ENCODE measurements at regions not wholly inside any gene's neighbourhood (a gene's known extent, or its start where the extent isn't known, plus 50 kb on each side); places are given as distances from the start of the nearest gene placed in this dataset.

DNA sequence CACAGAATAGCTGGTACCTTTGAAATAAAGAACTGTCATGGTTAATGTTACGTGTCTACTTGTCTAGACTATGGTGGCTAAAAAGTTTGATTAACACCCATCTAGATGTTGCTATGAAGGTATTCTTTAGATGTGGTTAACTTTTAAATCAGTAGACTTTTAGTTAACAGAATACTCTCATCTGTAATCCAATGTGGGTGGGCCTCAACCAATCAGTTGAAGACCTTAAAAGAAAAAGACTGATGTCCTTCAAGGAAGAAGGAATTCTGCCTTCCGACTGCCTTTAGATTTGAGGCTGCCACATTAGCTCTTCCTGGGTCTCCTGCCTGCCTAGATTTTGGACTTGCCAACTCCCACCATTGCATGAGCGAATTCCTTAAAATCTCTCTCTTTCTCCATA, 113.0 kb upstream of the CACUL1 start:
- H3K9me3 ChIP-seq (ENCODE audit: control insufficient read depth in 2 of 2, insufficient read depth in 1 of 2, low read depth in 1 of 2, low read length in 1 of 2): no peaks in the 10 kb centered on the region
- 92 to 93% methylated on average over 3 of the region's 3 CpGs for WGBS, 2 donors
- H3K27ac ChIP-seq (ENCODE audit: low read depth in 2 of 2, low read length in 1 of 2): no peak overlapping the region
- no peaks in the 10 kb centered on the region for H3K27me3 ChIP-seq (ENCODE audit: control insufficient read depth in 1 of 2, insufficient read depth in 2 of 2, low read length in 2 of 2)
- no peak overlapping the region for H3K4me3 ChIP-seq (ENCODE audit: low read depth in 1 of 2, low read length in 2 of 2)
- peaks cover 0 to 6% of the 10 kb centered on the region in 2 donors for H3K4me1 ChIP-seq (ENCODE audit: control insufficient read depth in 2 of 2, insufficient read depth in 2 of 2, low read length in 1 of 2)
- H3K36me3 ChIP-seq (ENCODE audit: control insufficient read depth in 2 of 2, insufficient read depth in 2 of 2, low read length in 1 of 2): no peaks in the 10 kb centered on the region

DNA sequence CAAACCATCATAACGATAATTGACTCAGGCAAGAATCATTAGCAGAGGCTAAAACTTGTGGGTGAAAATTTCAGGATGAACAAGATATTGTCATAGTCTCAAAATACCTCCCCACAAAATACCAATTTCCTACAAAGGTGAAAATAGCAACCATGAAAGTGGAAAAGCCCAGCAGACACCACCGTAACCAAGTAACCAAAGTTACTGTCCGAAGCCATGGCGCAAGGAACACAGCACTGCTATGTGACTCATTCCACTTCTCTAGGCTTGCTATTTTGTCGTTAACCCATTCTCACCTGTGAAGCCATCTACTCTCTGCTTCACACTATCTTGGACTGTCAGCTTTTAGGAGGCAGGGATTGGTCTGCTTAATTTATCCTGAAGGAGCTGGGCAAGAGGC, 113.8 kb upstream of the CACUL1 start:
- H3K9me3 ChIP-seq (ENCODE audit: control insufficient read depth in 2 of 2, insufficient read depth in 1 of 2, low read depth in 1 of 2, low read length in 1 of 2): no peaks in the 10 kb centered on the region
- WGBS, 2 donors: 66 to 79% methylated on average over 5 of the region's 5 CpGs
- no peaks in the 10 kb centered on the region for H3K36me3 ChIP-seq (ENCODE audit: control insufficient read depth in 2 of 2, insufficient read depth in 2 of 2, low read length in 1 of 2)
- no peak overlapping the region for H3K4me3 ChIP-seq (ENCODE audit: low read depth in 1 of 2, low read length in 2 of 2)
- peaks cover 0 to 6% of the 10 kb centered on the region in 2 donors for H3K4me1 ChIP-seq (ENCODE audit: control insufficient read depth in 2 of 2, insufficient read depth in 2 of 2, low read length in 1 of 2)
- H3K27me3 ChIP-seq (ENCODE audit: control insufficient read depth in 1 of 2, insufficient read depth in 2 of 2, low read length in 2 of 2): no peaks in the 10 kb centered on the region
- H3K27ac ChIP-seq (ENCODE audit: low read depth in 2 of 2, low read length in 1 of 2): no peak overlapping the region

DNA sequence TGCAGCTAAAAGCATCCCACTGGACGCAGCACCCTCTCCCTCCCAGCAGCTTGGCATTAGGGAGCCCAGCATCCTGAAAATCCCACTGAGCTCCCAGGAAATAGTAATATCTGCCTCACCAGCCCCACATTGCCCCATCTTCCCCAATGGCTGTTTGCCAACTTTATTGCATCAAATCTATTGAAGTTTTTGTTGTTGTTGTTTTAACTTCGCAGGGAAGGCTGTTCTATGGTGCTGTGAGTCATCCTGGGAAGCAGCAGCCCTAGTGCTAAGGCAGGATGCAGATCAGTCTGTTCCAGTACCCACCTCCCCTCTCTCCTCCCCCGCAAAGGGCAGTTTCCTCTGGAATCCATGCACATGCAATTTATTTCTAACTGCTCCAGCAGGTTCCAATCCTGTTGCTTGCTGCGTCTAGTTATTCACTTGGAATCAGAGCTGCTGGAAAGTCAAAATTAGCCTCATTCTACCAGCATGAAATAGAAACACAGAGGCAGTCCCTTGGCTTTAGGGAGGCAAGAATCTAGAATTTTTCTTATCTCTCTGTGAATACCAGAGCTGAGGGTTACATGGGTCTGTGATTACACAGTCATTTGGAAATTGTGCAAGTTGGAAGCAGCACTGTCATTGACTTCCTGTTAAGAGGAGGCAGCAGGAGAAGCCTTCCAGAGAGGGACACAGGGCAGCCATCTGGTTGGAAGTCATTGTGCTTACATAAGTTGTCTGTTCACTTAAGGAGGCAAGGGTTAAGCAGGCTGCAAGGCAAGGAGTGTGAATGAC, 115.9 kb upstream of the CACUL1 start:
- Histone ChIP-seq H3K36me3 (ENCODE audit: control insufficient read depth in 2 of 2, insufficient read depth in 2 of 2, low read length in 1 of 2) (no peaks in the 10 kb centered on the region), H3K9me3 (ENCODE audit: control insufficient read depth in 2 of 2, insufficient read depth in 1 of 2, low read depth in 1 of 2, low read length in 1 of 2) (no peaks in the 10 kb centered on the region), H3K4me1 (ENCODE audit: control insufficient read depth in 2 of 2, insufficient read depth in 2 of 2, low read length in 1 of 2) (peaks cover 0 to 6% of the 10 kb centered on the region in 2 donors), H3K27me3 (ENCODE audit: control insufficient read depth in 1 of 2, insufficient read depth in 2 of 2, low read length in 2 of 2) (no peaks in the 10 kb centered on the region), H3K4me3 (ENCODE audit: low read depth in 1 of 2, low read length in 2 of 2) (no peak overlapping the region), H3K27ac (ENCODE audit: low read depth in 2 of 2, low read length in 1 of 2) (no peak overlapping the region)
- 28 to 40% methylated on average over 4 of the region's 4 CpGs for WGBS, 2 donors

DNA sequence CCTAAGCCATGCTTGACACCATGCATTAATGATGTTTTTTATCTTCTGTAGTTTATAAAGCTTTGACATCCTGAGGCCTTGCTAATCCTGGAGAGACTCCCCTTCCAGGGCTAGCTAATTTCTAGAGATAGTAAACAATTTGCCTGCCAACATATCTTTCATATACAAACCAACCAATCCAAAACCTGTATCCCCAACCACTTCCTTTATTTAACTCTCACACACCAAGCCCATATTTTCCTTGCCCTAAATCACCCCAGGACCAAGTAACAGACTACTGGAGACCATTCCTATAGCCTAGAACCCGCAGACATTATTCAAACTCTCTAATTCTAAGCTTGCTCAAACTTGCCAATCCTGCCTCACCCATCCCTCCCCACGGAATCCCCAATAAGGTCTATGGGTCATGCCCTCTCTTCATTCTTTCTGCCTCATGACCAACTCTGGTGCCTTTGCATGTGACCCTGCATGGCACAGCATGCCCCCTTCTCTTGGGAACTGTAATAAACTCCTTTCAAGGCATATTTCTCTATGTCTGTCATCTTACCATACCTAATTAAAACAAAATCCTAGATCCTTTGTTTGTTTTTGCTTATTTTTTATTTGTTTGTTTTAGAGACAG, 116.6 kb upstream of the CACUL1 start:
- Histone ChIP-seq H3K4me3 (ENCODE audit: low read depth in 1 of 2, low read length in 2 of 2) (no peak overlapping the region), H3K9me3 (ENCODE audit: control insufficient read depth in 2 of 2, insufficient read depth in 1 of 2, low read depth in 1 of 2, low read length in 1 of 2) (no peaks in the 10 kb centered on the region), H3K36me3 (ENCODE audit: control insufficient read depth in 2 of 2, insufficient read depth in 2 of 2, low read length in 1 of 2) (no peaks in the 10 kb centered on the region), H3K27ac (ENCODE audit: low read depth in 2 of 2, low read length in 1 of 2) (no peak overlapping the region), H3K27me3 (ENCODE audit: control insufficient read depth in 1 of 2, insufficient read depth in 2 of 2, low read length in 2 of 2) (peaks cover 0 to under 1% of the 10 kb centered on the region in 2 donors), H3K4me1 (ENCODE audit: control insufficient read depth in 2 of 2, insufficient read depth in 2 of 2, low read length in 1 of 2) (peaks cover 0 to 6% of the 10 kb centered on the region in 2 donors)
- WGBS, 2 donors: 40 to 51% methylated on average over 2 of the region's 2 CpGs

GRCh38 chr10:118873091-118873737, 118.4 kb upstream of the CACUL1 start:
- Histone ChIP-seq H3K4me1 (ENCODE audit: control insufficient read depth in 2 of 2, insufficient read depth in 2 of 2, low read length in 1 of 2) (peaks cover 0 to 6% of the 10 kb centered on the region in 2 donors), H3K4me3 (ENCODE audit: low read depth in 1 of 2, low read length in 2 of 2) (no peak overlapping the region), H3K27ac (ENCODE audit: low read depth in 2 of 2, low read length in 1 of 2) (no peak overlapping the region), H3K27me3 (ENCODE audit: control insufficient read depth in 1 of 2, insufficient read depth in 2 of 2, low read length in 2 of 2) (peaks cover 0 to 3% of the 10 kb centered on the region in 2 donors), H3K36me3 (ENCODE audit: control insufficient read depth in 2 of 2, insufficient read depth in 2 of 2, low read length in 1 of 2) (no peaks in the 10 kb centered on the region), H3K9me3 (ENCODE audit: control insufficient read depth in 2 of 2, insufficient read depth in 1 of 2, low read depth in 1 of 2, low read length in 1 of 2) (no peaks in the 10 kb centered on the region)
- 39 to 43% methylated on average over 4 of the region's 4 CpGs for WGBS, 2 donors

GRCh38 chr10:118873738-118874105, 119.0 kb upstream of the CACUL1 start:
- WGBS, 2 donors: 72 to 80% methylated on average over 2 of the region's 2 CpGs

DNA sequence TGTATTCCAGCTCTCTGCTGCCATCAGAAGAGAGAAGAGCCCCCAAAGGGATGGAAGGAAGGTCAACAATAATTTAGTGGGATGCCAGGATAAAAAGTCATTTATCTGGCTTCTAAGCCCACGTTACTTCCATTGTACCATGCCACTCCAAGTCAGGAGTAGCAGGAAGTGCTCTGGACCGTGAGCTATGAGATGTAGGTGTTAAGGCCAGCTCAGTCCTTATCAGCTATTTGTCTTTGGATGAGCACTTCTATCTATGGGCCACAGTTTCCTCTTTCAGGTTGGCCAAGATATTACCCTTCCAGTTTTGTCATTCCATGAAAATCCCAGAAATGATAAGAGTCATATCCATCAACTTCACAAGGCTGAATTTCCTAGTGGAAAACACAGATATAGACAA, 119.4 kb upstream of the CACUL1 start:
- Histone ChIP-seq H3K36me3 (ENCODE audit: control insufficient read depth in 2 of 2, insufficient read depth in 2 of 2, low read length in 1 of 2) (no peaks in the 10 kb centered on the region), H3K4me1 (ENCODE audit: control insufficient read depth in 2 of 2, insufficient read depth in 2 of 2, low read length in 1 of 2) (peaks cover 0 to 6% of the 10 kb centered on the region in 2 donors), H3K9me3 (ENCODE audit: control insufficient read depth in 2 of 2, insufficient read depth in 1 of 2, low read depth in 1 of 2, low read length in 1 of 2) (no peaks in the 10 kb centered on the region), H3K27ac (ENCODE audit: low read depth in 2 of 2, low read length in 1 of 2) (no peak overlapping the region), H3K27me3 (ENCODE audit: control insufficient read depth in 1 of 2, insufficient read depth in 2 of 2, low read length in 2 of 2) (peaks cover 0 to 3% of the 10 kb centered on the region in 2 donors), H3K4me3 (ENCODE audit: low read depth in 1 of 2, low read length in 2 of 2) (no peak overlapping the region)
- 70 to 71% methylated on average over 2 of the region's 2 CpGs for WGBS, 2 donors

More at GRCh38 chr10:118873738-118874105, 119.0 kb upstream of the CACUL1 start:
- peaks cover 0 to 6% of the 10 kb centered on the region in 2 donors for H3K4me1 ChIP-seq (ENCODE audit: control insufficient read depth in 2 of 2, insufficient read depth in 2 of 2, low read length in 1 of 2)
- H3K27ac ChIP-seq (ENCODE audit: low read depth in 2 of 2, low read length in 1 of 2): no peak overlapping the region
- H3K4me3 ChIP-seq (ENCODE audit: low read depth in 1 of 2, low read length in 2 of 2): no peak overlapping the region
- peaks cover 0 to 3% of the 10 kb centered on the region in 2 donors for H3K27me3 ChIP-seq (ENCODE audit: control insufficient read depth in 1 of 2, insufficient read depth in 2 of 2, low read length in 2 of 2)
- no peaks in the 10 kb centered on the region for H3K36me3 ChIP-seq (ENCODE audit: control insufficient read depth in 2 of 2, insufficient read depth in 2 of 2, low read length in 1 of 2)
- H3K9me3 ChIP-seq (ENCODE audit: control insufficient read depth in 2 of 2, insufficient read depth in 1 of 2, low read depth in 1 of 2, low read length in 1 of 2): no peaks in the 10 kb centered on the region

GRCh38 chr10:118875087-118875486, 120.3 kb upstream of the CACUL1 start:
- Histone ChIP-seq H3K27me3 (ENCODE audit: control insufficient read depth in 1 of 2, insufficient read depth in 2 of 2, low read length in 2 of 2) (peaks cover 0 to 3% of the 10 kb centered on the region in 2 donors), H3K4me3 (ENCODE audit: low read depth in 1 of 2, low read length in 2 of 2) (no peak overlapping the region), H3K36me3 (ENCODE audit: control insufficient read depth in 2 of 2, insufficient read depth in 2 of 2, low read length in 1 of 2) (no peaks in the 10 kb centered on the region), H3K27ac (ENCODE audit: low read depth in 2 of 2, low read length in 1 of 2) (no peak overlapping the region), H3K9me3 (ENCODE audit: control insufficient read depth in 2 of 2, insufficient read depth in 1 of 2, low read depth in 1 of 2, low read length in 1 of 2) (no peaks in the 10 kb centered on the region), H3K4me1 (ENCODE audit: control insufficient read depth in 2 of 2, insufficient read depth in 2 of 2, low read length in 1 of 2) (peaks cover 0 to 6% of the 10 kb centered on the region in 2 donors)
- 79 to 97% methylated on average over 1 of the region's 1 CpG for WGBS, 2 donors

DNA sequence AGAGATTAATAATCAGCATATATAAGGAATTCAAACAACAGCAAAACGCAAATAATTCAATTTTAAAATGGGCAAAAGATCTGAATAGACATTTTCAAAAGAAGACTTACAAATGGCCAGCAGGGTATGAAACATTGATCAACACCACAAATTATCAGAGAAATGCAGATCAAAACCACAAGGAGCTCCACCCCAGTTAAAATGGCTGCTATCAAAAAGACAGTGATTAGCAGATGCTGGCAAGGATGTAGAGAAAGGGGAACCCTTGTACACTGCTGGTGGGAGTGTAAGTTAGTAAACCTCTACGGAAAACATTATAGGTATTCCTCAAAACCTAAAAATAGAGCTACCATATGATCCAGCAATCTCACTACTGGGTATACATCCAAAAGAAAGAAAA, 128.0 kb upstream of the CACUL1 start:
- 91 to 97% methylated on average over 2 of the region's 2 CpGs for WGBS, 2 donors
- no peaks in the 10 kb centered on the region for H3K9me3 ChIP-seq (ENCODE audit: control insufficient read depth in 2 of 2, insufficient read depth in 1 of 2, low read depth in 1 of 2, low read length in 1 of 2)
- H3K27ac ChIP-seq (ENCODE audit: low read depth in 2 of 2, low read length in 1 of 2): no peak overlapping the region
- H3K4me3 ChIP-seq (ENCODE audit: low read depth in 1 of 2, low read length in 2 of 2): no peak overlapping the region
- no peaks in the 10 kb centered on the region for H3K36me3 ChIP-seq (ENCODE audit: control insufficient read depth in 2 of 2, insufficient read depth in 2 of 2, low read length in 1 of 2)
- no peaks in the 10 kb centered on the region for H3K4me1 ChIP-seq (ENCODE audit: control insufficient read depth in 2 of 2, insufficient read depth in 2 of 2, low read length in 1 of 2)
- no peaks in the 10 kb centered on the region for H3K27me3 ChIP-seq (ENCODE audit: control insufficient read depth in 1 of 2, insufficient read depth in 2 of 2, low read length in 2 of 2)
